ENCODE measurements at regions not wholly inside any gene's neighbourhood (a gene's known extent, or its start where the extent isn't known, plus 50 kb on each side); places are given as distances from the start of the nearest gene placed in this dataset.

- DNase-seq (ENCODE audit: low spot score), result no peak
Measured at GRCh38 chr16:86401126-86401525, 109.2 kb upstream of the FOXF1 start.

DNA sequence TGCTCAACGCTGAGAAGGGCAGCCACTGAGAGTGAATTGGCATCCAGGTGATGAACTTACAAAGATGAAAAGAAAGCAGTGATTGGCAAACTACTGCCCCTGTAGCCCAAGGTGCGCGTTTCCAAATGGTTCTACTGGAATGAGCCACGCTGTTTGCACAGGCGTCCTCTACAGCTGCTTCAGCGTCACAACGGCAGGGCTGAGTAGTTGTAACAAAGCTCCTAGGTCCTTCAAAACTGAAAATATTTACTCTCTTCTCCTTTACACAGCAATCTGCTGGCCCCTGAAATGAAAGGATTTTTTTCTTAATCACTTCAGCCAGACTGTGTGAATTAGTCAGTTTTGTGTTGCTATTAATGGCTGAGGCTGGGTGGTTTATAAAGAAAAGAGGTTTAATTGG is 107.2 kb upstream of the FOXF1 start:
- DNase-seq (ENCODE audit: low spot score), result no peak

- DNase-seq (ENCODE audit: low spot score), result no peak
Measured at GRCh38 chr16:86403541-86404163, 106.7 kb upstream of the FOXF1 start.

- no peak for DNase-seq (ENCODE audit: low spot score)
Measured at GRCh38 chr16:86404678-86405077, 105.6 kb upstream of the FOXF1 start.

GRCh38 chr16:86405319-86405718 is 105.0 kb upstream of the FOXF1 start:
- peak; percentile 44 for DNase-seq (ENCODE audit: low spot score)

DNA sequence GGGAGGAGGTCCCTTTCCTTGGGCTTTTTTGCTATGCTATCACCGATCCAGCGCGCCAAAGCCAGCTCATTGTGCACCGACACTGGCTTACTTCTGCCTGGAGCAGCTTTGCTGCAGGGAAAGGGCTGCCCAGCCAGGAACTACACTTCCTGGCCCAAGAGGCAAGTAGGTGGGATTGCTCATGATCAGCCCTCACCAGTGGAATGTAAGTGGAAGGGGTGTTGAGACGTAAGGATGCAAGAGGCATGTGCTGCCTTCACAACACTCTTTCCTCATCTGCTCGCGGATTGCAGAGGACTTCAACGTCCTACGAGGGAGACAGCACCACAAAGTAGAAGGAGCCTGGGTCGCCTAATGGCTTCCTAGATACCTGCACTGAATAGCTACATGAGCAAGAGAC is 104.3 kb upstream of the FOXF1 start:
- no peak for DNase-seq (ENCODE audit: low spot score)

DNA sequence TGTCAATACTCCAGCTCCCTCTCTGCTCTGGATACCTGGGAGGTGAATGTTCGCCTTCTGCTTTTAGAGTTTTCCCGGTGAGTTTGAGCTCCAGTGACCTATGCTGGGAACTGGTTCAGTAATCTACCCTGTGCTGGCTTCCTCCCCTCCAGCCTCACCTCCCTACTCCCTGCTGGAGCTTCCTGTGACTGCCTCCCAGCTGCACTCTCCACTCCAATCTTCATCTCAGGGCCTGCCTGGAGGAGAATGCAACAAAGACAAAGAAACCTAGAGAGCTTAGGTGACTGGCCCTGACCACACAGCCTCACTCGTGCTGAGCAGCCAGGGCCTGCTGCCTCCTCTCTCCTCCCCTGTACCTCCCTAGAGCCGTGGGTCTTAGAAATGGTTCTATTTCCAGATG is 101.6 kb upstream of the FOXF1 start:
- no peak for DNase-seq (ENCODE audit: low spot score)

GRCh38 chr16:86410081-86410480 is 100.2 kb upstream of the FOXF1 start:
- no peak for DNase-seq (ENCODE audit: low spot score)

DNA sequence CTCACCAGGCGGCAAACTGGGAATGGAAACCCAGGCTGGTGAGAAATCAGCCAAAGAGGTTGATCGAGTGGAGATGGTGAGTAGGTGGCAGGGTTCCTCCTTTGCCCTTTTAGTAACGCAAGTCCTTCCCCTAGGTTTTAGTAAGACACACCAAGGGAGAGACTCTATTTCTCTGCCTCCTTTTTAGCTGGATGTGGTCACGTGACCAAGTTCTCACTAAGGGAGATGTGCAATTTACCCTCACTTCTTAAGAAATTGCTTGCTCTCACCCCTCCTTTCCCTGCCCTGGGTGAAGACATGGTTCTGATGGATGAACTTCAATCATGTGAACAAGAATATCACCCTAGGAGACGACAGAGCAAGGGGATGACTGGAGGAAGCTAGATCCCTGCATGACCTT is 99.8 kb upstream of the FOXF1 start:
- no peak for DNase-seq (ENCODE audit: low spot score)

DNA sequence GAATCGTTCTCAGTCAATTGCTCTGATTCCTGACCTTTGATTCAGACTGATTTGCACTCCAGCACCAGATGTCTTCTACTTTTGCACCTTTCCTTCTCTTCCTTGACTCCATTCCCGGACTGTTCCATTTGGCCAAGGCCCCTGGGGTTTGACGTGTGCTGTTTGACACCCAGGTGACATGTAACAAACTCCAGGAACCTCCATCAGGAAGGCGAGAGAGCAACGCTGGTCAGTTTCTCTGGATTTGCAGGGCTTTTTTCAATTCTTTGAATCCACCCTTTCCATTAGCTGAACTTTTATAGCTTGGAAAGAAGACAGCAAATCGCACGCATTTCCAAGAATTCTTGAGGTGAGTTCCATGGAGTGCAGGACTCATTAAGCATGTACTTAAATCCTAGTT is 98.4 kb upstream of the FOXF1 start:
- DNase-seq (ENCODE audit: low spot score), result no peak

GRCh38 chr16:86414991-86415740 is 95.2 kb upstream of the FOXF1 start:
- DNase-seq (ENCODE audit: low spot score), result no peak

DNA sequence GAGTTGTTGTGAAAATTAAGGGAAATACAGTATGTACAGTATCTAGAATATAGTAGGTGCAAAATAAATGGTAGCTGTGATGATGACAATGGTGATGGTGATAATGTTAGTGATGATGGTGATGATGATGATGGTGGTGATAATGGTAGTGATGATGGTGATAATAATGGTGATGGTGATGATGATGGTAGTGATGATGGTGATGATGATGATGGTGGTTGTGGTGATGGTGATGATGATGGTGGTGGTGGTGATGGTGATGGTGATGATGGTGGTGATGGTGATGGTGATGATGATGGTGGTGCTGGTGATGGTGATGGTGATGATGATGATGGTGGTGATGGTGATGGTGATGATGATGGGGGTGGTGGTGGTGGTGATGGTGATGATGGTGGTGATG is 91.3 kb upstream of the FOXF1 start:
- DNase-seq (ENCODE audit: low spot score), result no peak

GRCh38 chr16:86419518-86419917 is 90.8 kb upstream of the FOXF1 start:
- no peak for DNase-seq (ENCODE audit: low spot score)

GRCh38 chr16:86421995-86422394 is 88.3 kb upstream of the FOXF1 start:
- DNase-seq (ENCODE audit: low spot score), result no peak

DNA sequence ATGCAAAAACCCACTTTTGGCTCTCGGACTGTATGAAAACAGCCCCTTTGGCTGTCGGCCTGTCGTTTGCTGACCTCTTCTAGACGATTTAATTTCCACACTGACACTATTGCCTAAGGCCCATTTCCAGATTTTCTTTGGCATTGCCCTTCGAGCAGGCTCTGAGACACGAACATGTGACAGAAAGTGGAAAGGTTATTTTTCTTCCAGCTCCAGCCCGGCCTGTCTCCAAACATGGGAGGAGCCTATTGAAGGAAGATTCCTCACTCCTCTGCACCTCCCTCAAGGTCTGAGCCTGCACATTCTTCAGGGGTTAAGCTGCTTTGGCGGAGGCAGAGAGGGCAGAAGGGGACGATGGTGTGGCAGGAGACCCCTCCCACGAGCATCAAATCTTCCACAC is 85.9 kb upstream of the FOXF1 start:
- no peak for DNase-seq (ENCODE audit: low spot score)

GRCh38 chr16:86424985-86425384 is 85.3 kb upstream of the FOXF1 start:
- DNase-seq (ENCODE audit: low spot score), result peak; percentile 56

DNA sequence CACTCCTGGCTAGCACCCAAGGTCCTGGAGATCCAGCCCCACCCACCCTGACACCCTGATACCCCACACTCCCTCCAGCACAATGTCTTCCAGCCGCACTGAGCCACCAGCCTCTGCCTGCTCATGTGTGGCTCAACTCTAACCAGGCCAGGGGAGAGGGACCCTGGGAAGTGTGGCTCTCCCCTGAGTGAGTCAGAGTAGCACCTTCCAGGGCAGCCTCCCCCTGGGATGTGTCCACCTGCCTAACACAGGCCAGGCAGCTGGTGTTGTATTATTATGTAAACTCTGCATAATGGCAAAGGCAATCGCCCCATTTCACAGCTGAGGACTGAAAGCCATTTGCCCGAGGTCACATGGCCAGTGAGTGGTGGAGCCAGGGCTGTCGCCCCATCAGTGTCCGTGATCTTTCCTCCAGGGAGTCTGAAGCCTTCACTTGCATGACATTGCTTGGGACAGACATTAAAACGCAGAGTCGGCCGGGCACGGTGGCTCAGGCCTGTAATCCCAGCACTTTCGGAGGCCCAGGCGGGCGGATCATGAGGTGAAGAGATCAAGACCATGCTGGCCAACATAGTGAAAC is 84.2 kb upstream of the FOXF1 start:
- DNase-seq (ENCODE audit: low spot score), result no peak

DNA sequence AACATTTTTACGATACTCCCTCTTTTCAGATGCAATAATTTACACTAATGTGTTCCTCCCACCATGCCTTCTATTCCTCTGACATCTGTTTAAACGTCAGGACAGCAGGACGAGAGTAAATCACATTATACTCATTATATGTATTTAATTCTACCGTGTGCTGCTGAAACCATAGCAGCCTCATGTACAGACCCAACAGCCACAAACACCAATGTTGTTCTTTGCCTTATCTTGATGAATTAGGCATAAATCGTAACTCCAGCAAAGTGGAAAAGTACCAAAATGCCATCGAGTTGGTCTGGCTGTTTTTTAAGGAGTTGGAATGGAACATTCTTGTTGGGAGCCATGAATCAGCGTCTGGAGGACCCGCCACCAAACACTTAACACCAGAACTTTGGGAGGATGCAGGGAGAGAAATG is 82.9 kb upstream of the FOXF1 start:
- peak; percentile 56 for DNase-seq (ENCODE audit: low spot score)

- no peak for DNase-seq (ENCODE audit: low spot score)
Measured at GRCh38 chr16:86428729-86429517, 81.4 kb upstream of the FOXF1 start.

- no peak for DNase-seq (ENCODE audit: low spot score)
Measured at GRCh38 chr16:86429663-86430062, 80.7 kb upstream of the FOXF1 start.

GRCh38 chr16:86430814-86431213 is 79.5 kb upstream of the FOXF1 start:
- DNase-seq (ENCODE audit: low spot score), result no peak

DNA sequence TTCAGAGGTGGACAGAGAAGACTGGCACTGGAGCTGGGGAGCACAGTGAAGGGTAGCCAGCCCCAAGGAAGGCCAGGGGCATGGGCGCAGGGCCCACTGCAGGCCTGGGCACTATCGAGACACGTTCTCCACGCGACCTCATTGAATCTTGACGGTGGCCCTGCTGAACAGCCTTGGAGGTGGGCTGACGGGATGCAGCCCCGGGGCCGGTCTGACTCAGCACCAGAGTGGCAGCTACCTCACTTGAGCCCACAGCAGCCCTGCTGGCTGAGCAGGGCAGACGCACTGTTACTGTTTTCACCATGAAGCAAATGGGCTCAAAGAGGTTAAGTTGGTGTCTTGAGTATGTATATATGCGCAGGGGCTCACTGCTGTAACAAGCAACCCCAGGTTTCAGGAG is 78.8 kb upstream of the FOXF1 start:
- DNase-seq (ENCODE audit: low spot score), result no peak

DNA sequence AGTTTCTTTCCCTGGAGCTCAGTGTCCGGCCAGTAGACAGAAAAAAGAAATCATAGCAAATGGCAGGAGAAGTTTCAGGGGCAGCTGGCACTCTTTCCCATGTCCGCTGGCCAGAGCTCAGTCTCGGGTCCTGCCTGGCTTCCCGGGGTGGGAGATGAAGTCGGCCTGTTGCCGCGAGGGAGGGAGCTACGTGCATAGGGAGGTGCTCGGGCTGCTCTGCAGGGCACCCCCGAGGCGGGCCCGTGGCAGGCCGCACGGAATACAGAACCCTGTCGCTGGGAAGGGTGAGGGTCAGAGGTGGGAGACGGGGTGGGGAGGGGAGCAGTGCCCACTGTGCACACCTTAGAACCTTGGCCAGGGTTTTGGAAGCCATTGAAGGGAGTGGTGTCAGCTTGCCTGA is 78.3 kb upstream of the FOXF1 start:
- DNase-seq (ENCODE audit: low spot score), result no peak
